ENCODE measurements at regions not wholly inside any gene's neighbourhood (a gene's known extent, or its start where the extent isn't known, plus 50 kb on each side); places are given as distances from the start of the nearest gene placed in this dataset.
"Not testable (repeated sequence)": the region's sequence is repeated elsewhere in the genome, so short reads cannot be mapped to it uniquely, and the experiment has no call there.

DNA sequence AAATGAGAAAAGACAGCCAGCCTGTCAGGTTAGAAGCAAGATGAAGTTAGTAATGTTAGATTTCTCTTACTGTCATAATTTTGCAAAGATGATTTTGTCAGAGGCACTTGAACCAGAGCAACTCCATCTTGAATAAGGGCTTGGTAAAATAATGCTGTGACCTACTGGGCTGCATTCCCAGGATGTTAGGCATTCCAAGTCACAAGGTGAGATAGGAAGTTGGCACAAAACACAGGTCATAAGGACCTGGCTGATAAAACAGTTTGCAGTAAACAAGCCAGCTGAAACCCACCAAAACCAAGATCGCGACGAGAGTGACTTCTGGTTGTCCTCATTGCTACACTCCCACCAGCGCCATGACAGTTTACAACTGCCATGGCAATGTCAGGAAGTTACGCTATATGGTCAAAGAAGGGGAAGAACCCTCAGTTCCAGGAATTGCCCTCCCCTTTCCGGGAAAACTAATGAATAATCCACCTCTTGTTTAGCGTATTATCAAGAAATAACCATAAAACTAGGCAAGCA, 1313.5 kb upstream of the TMEM132C start:
- no peak for DNase-seq

DNA sequence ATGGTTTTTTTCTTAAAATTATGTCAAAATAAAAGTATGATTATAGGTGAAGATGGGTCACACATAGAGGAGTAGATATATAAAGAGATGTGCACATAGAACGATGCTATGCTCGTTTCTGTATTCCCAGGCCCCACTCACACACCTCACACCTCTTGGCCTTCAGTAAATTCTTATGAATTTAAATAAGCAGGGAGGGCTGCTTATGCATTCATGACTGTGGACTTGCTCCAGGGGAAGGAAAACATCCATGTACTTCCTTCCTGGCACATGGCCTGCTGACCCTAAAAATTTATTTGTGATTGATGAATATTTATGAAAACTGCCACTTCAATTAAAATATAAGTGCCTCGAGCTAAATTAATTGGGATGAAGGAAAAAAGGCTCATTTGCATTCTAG, 1306.7 kb upstream of the TMEM132C start:
- DNase-seq: no peak

DNA sequence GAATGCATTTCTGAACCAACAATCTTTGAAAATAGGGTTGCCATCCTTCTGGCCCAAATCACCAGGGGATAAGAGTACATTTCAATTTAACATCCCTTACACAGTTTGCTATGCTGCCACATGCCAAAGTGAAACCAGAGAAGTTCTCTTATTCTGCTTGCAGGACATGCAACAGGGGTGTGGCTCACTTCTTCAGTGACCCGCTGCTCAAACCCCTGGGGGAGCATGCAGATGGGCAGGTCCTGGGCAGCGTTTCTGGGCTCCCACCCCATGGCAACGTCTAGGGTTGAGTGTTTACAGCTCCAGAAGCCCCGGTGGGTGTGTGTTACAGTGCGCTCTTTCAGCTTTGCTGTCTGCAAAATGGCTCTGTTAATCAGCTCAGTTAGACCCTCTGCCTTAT, 1306.3 kb upstream of the TMEM132C start:
- DNase-seq: no peak

DNA sequence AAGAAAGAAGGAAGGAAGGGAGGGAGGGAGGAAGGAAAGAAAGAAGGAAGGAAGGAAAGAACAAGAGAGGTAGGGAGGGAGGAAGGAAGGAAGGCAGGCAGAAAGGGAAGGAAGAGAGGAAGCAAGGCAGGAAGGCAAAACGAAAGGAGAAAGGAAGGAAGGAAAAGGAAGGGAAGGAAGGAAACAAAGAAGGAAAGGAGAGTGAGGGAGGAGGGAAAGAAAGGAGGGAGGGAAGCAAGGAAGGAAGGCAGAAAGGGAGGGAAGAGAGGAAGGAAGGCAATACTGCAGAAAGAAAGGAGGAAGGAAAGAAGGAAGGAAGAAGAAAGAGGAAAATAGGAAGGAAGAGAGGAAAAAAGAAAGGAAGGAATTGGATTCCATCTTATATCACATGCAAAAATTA, 1303.1 kb upstream of the TMEM132C start:
- DNase-seq: no peak

GRCh38 chr12:126966498-126966897, 1300.5 kb upstream of the TMEM132C start:
- DNase-seq: no peak

GRCh38 chr12:126967152-126967551, 1299.8 kb upstream of the TMEM132C start:
- no peak for DNase-seq

DNA sequence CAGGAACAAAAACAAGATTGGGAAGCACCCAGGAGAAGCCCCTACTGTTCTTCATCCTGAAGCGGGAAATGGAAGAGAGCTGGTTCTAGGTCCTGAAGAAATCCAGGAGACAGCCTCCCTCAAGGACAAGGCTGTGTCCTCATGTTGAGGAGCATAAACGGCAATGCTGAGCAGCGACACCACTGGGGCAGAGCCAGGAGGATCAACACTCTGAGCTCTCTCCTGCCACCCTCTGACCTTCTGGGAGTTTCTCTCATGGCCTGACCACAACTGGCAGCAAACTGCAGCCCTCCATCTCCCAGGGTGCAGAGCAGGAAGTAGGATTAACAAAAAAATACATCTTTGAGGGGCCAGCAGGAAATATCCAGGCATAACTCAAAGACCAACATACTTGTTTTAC, 1292.2 kb upstream of the TMEM132C start:
- DNase-seq: no peak

GRCh38 chr12:126976579-126976978, 1290.4 kb upstream of the TMEM132C start:
- no peak for DNase-seq

DNA sequence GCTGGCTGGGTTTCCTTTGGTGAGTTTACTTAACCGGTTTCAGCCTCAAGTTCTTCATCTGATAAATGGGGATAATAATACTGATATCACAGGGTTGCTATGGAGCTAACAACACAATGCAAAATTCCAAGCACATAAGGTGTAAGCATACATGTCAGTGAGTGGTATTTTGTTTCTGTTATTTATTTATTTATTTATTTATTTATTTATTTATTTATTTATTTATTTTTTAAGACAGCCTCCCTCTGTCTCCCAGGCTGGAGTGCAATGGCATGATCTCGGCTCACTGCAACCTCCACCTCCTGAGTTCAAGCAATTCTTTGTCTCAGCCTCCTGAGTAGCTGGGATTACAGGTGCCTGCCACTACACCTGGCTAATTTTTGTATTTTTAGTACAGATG, 1287.4 kb upstream of the TMEM132C start:
- not testable (repeated sequence) for DNase-seq

- no peak for DNase-seq
Measured at GRCh38 chr12:126982707-126983106, 1284.3 kb upstream of the TMEM132C start.

DNA sequence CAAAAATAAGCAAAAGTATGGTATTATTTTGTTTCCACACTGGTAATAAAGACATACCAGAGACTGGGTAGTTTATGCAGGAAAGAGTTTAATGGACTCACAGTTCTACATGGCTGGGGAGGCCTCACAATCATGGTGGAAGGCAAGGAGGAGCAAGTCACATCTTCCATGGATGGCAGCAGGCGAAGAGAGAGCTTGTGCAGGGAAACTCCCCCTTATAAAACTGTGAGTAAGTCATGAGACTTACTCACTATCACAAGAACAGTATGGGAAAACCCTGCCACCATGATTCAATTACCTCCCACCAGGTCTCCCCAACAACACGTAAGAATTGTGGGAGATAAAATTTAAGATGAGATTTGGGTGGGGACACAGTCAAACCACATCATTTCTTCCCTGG, 1283.2 kb upstream of the TMEM132C start:
- not testable (repeated sequence) for DNase-seq

DNA sequence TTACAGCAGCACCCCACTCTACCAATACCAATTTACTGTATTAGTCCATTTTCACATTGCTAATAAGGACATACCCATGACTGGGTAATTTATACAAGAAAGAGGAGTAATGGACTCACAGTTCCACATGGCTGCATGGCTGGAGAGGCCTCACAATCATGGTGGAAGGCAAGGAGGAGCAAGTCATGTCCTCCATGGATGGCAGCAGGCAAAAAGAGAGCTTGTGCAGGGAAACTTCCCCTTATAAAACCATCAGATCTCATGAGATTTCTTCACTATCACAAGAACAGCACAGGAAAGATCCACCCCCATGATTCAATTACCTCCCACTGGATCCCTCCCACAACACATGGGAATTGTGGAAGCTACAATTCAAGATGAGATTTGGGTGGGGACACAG, 1281.3 kb upstream of the TMEM132C start:
- not testable (repeated sequence) for DNase-seq

GRCh38 chr12:126989532-126989931, 1277.4 kb upstream of the TMEM132C start:
- DNase-seq: no peak

GRCh38 chr12:126993898-126994297, 1273.1 kb upstream of the TMEM132C start:
- DNase-seq: no peak

DNA sequence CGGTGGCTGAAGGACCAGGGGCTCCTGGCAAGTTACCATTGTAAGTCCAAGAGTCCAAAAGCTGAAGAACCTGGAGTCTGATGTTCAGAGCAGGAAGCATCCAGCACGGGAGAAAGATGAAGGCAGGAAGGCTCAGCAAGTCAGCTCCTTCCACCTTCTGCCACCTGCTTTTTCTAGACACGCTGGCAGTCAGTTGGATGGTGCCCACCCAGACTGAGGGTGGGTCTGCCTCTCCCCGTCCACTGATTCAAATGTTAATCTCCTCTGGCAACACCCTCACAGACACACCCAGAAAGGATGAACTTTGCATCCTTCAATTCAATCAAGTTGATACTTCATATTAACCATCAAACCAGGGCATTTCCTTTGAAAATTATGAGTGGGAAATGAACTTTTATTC, 1272.4 kb upstream of the TMEM132C start:
- DNase-seq: no peak

DNA sequence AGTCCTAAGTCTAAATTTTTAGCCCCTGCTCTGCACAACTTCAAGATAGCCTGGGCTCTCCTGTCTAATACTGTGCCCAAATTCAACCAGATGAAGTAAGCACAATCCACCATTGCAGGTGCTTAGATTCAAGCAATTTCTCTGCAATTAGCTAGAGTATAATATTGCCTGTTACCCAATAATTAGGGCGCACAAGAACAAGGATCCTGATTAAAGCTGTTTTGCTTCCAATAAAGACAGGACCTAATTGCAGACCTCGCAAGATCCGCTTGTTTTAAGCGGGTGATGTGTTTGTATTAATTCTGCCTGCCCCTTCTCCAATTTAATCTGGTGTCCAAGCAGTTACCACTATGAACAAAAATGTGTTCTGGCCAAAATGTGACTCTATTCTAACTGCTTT, 1268.9 kb upstream of the TMEM132C start:
- no peak for DNase-seq

GRCh38 chr12:126998747-126999285, 1268.2 kb upstream of the TMEM132C start:
- no peak for DNase-seq

DNA sequence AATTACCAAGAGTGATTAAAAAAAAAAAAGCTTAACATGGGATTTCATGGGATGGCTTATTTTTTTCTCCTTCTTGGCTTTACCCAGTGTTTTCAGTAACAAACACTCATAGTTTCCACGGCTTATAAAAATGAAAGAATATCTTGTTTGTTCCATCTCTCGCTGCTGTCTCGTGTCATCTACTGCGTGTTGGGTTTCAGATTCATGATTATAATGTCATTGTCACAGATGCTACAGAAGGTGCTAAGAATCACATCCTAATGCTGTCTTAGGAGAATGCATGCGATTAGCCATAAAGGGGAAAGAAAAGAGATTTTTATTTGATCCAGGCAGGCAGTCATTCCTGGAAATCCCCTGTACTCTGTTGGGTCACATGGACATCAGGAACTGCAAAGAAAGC, 1267.6 kb upstream of the TMEM132C start:
- DNase-seq: no peak

- no peak for DNase-seq
Measured at GRCh38 chr12:127005406-127005805, 1261.6 kb upstream of the TMEM132C start.

DNA sequence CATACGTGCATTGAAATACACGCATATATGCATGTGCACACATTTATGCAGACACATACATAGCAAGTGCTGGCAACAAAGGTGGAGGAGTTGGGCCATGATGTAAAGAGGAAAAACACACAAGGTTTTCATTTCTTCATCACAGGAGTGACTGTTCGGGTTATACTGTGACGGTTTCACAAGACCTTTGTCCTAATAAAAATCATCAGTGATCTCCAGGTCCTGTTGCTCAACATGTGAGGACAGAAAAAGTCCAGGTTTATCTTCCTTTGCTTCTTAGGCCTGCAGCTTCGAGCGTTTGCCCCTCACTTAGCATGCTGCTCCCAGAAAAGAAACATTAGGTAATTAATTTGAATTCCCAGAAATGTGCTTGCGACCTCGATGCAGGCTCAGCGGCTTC, 1260.0 kb upstream of the TMEM132C start:
- no peak for DNase-seq

DNA sequence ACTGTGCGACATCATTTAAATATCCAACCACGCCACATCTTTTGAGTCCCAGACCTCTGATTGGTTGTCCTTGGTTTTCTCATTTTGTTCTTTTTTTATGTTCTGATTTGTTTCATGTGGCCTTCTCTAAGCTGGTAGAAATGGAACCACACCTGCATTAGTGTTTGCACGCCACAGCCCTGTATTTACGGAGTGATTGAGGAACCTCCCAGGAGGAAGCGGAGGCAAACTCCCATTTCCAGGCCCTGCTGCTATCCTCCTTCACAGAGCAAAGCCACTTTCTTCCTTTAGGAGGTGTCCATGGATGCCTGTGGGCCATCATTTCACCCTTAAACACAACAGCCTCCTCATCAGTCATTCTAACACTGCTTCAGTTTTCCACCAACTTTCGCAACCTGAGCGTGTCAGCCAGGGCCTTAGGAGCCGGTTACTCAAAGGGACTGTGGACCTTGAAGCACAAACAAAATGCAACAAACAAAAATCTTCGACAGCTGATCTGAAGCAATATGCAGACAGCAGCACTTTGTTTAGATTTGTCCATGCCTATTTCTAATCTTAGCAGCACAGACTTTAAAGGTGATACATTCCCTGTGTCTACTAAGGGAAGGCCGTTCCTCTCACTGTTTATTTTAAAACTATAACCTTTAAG, 1258.1 kb upstream of the TMEM132C start:
- DNase-seq: no peak

DNA sequence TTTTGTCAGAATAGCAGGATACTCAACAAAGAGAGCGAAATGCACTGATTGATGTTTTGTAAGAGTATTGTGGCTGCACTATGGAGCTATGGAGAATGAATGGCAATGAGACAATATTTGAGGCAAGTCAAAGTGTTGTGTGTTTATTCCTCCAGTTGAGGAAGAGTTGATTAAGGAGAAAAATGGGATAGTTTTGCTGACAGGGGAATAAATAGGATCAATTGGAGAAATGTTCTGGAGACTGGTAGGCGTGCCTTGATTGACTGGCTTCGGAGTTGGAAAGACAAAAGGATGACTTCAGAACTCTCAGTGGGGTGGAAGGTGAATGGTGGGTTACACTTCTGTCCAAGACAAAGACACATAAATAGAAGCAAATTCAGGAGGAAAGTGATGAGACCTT, 1254.9 kb upstream of the TMEM132C start:
- no peak for DNase-seq

DNA sequence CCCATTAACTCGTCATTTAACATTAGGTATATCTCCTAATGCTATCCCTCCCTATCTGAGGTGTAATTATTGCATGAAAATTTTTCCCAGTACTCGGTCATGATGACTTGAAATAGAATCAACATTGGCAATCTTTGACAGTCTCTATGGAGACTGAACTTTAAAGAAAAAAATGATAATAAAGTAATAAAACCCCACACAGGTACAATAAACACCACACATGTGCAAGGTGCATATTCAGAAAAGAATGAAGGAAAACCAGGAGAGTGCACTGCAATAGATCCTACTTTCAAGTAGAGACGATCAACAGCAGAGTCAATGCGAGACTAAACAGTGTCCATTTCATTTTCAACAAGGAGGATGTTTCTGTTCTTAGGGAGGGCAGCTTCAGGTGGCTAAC, 1253.8 kb upstream of the TMEM132C start:
- no peak for DNase-seq

- no peak for DNase-seq
Measured at GRCh38 chr12:127014079-127014478, 1252.9 kb upstream of the TMEM132C start.

DNA sequence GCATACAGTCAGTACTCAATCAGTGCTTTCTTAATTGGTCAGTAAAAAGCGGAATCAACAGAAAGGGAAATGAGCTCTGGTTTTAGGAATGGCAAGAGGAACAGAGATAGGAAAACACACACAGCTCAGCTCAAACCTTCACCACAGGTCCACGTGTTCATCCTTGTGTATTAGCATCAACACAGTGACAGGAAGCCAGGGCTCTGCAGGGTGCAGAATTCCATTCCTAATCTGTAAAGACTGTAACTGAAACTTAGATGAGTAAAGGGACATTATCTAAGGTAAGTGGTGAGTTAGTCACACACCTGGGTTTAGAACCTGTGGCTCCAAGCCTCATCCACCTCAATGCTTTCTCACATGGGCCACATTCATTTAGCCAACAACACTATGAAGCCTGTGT, 1242.2 kb upstream of the TMEM132C start:
- DNase-seq: no peak

Measured in activated CD4-positive, alpha-beta T cell treated with anti-CD3 and anti-CD28 coated beads, Interleukin-2, amount 50 U/mL, for 4 hours (primary cell).